Smooth muscle cell of the brain vasculature (primary cell): ENCODE measurements at regions not wholly inside any gene's neighbourhood (a gene's known extent, or its start where the extent isn't known, plus 50 kb on each side); places are given as distances from the start of the nearest gene placed in this dataset.
"Not testable (repeated sequence)": the region's sequence is repeated elsewhere in the genome, so short reads cannot be mapped to it uniquely, and the experiment has no call there.

ENCODE experiments used
- DNase-seq: peaks from one replicate; pipeline ENCODE4 v3.0.0-alpha.2; 2012; ENCODE audit warnings: low read depth, low spot score

- no peak for DNase-seq
These were observed 656.7 kb upstream of the NRG3 start for GRCh38 chr10:81218307-81218706.

- DNase-seq: no peak
These were observed 655.2 kb upstream of the NRG3 start for GRCh38 chr10:81219758-81220157.

DNA sequence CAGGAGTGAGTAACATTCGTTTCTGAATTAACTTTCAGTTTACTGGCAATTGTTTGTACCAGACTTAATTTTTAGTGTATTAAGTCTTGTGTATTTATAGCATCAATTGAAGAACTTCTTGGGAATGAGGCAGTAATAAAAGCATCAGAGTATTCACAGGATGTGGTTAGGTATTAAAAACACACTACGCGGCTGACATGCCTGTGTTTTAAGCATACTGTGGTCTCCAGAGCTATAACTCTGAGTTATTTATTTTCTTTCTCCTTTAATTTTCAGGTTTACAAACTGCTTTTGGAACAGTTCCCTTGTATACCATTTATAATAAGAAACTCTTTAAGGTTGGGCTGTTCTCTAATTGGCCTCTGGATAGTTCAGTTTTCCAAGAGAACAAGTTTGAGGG lies 626.1 kb upstream of the NRG3 start:
- DNase-seq: no peak

DNA sequence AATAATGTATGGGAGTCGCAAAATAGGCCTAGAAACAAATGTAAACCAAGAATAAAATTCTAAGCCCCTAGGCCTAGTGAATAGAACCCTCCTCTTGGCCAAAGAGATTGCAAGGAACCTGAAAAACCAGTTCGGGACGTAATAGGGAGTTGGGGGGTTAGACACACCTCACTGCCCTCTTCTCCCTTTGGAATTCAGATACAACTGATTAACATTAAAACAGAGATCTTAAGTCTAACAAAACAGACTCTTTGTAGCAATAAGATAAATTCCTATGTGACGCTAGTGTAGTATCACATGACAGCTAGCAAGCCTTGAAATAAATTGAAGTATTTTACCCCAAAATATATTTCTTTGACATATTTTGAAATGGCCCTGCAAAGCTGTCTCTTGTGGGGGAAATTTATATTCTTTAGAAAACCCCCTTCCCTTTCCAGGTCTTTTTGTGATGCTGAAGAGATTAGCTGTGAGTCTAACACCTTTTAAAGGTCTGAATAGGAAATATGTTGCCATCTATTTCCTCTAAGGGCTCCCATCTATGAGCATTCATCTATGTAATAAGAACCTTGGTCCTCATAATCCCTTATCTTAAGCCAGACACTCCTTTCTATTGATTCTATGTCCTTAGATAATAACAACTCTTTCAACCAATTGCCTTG lies 623.4 kb upstream of the NRG3 start:
- DNase-seq: no peak

- DNase-seq: not testable (repeated sequence)
These were observed 610.0 kb upstream of the NRG3 start for GRCh38 chr10:81264991-81265390.

DNA sequence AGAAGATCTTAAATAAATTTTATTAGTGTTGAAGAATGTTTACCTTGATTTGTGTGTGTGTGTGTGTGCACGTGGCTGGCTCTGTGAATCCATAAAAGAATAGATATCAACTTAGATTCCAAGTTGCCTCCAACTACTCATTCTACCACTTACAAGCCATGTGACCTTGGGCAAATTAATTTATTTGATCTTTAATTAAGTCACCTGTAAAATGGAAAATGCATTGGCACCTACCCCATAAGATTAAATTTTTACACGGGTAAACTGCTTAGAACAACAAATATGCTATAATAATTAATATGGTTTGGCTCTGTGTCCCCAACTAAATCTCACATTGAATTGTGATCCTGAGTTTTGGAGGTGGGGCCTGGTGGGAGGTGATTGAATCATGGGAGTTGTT lies 604.9 kb upstream of the NRG3 start:
- no peak for DNase-seq

DNA sequence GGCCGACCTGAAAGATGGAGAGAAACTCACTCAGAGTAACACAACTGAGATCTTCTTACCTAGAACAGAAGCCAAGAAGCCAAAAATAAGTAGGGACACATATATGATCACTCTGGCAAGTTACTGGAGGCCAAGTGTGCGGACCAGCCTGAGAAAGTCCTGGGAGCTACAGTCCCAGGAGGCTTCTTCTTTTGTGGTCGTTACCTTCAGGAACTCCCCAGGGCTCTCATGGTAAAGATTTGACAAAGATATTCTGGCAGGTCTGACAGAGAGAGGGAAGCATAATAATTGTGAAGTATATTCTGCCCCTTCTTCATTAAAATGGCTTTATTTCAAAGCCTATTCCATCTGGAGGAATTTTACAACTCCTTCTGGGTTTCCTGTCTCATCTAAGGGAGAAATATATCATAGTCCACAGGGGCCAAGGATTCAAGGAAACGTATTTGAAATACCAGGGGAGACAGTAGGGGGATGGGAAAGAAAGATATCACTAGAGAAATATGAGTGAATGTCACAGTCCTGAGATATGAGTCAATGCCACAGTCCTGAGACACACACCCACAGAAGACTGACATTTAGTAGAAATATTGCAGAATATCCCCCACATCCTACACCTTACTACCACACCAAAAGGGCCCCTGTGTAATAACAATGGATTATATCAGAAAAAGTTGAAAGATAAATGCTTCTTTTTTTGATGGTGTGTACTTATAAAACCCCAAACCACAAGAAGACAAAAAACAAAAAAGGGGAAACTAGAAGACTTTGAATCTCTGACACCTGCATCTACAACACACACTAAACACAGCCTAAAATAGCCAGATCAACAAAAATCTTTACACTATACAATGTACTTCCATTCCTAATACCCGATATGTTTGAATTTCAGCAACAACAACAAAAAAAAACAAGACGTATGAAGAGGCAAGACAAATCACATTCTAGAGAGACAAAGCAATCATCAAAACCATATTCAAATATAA lies 594.2 kb upstream of the NRG3 start:
- no peak for DNase-seq

DNA sequence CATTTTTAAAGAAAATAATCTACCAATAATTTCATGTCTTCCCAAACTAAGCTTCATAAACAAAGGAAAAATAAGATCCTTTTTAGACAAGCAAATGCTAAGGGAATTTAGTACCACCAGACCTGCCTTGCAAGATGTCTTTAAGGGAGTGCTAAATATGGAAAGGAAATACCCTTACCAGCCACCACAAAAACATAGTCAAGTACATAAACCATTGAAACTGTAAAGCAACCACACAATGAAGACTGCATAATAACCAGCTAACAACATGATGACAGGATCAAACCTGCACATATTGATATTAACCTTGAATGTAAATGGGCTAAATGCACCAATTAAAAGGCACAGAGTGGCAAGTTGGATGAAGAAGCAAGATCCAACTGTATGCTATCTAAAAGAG lies 586.5 kb upstream of the NRG3 start:
- no peak for DNase-seq

GRCh38 chr10:81297292-81297691 lies 577.7 kb upstream of the NRG3 start:
- no peak for DNase-seq

DNA sequence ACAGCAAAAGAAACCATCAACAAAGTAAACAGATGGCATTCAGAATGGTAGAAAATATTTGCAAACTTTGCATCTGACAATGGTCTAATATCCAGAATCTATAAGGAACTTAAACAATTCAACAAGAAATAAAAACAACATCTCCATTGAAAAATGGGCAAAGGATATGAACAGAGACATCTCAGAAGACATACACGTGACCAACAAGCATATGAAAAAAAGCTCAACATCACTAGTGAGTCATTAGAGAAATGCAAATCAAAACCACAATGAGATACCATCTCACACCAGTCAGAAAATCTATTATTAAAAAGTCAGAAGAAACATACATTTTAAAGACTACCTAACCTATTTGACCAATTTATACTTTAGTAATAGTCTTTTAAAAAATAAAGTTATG lies 571.3 kb upstream of the NRG3 start:
- DNase-seq: no peak

GRCh38 chr10:81306971-81307782 lies 567.8 kb upstream of the NRG3 start:
- DNase-seq: no peak

DNA sequence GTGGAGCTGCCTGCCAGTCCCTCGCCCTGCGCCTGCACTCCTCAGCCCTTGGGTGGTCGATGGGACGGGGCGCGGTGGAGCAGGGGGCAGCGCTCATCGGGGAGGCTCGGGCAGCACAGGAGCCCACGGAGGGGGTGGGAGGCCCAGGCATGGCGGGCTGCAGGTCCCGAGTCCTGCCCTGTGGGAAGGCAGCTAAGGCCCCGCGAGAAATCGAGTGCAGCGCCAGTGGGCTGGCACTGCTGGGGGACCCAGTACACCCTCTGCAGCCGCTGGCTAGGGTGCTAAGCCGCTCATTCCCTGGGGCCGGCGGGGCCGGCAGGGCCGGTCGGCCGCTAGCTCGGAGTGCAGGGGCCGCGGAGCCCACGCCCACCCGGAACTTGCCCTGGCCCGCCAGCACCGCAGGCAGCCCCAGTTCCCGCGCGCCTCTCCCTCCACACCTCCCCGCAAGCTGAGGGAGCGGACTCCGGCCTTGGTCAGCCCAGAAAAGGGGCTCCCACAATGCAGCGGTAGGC lies 565.9 kb upstream of the NRG3 start:
- DNase-seq: no peak

GRCh38 chr10:81314471-81314870 lies 560.5 kb upstream of the NRG3 start:
- DNase-seq: no peak

DNA sequence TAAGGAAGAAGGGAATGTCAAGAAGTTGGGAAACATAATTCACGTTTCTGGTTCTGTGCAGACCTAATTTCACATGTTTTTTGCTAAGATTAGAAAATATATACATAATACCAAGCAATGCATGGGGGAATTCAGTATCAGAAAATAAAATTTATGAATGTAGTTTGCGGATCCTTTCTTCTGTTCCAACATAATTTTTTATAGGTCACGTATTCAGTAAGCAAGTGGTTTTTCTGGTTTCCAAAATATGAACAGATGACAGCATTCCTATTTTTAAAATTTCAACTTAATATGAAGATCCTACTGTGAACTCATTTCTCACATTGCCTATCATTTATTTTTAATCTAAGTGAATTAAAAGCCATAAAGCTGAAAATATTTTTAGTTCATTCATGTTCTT lies 560.0 kb upstream of the NRG3 start:
- no peak for DNase-seq

- DNase-seq: no peak
These were observed 527.0 kb upstream of the NRG3 start for GRCh38 chr10:81348003-81348402.

DNA sequence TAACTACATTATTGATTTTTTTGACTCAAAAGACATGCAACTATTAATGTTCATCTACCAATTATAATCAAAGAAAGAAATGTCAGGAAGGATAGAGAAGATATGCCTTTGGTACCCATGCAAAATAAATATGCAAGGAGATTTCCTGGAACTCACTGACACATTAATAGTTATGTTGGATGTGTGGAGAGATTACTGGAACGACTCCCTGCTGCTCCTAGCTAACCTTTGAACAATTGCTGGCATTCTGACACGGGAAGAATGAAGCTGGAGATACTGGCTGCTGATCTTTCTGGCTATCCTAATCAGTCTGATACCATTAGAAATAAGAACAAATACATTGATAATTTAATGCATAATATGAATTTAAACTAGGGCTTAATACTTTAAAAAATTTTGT lies 507.9 kb upstream of the NRG3 start:
- DNase-seq: no peak

- DNase-seq: no peak
These were observed 488.2 kb upstream of the NRG3 start for GRCh38 chr10:81386817-81387216.

DNA sequence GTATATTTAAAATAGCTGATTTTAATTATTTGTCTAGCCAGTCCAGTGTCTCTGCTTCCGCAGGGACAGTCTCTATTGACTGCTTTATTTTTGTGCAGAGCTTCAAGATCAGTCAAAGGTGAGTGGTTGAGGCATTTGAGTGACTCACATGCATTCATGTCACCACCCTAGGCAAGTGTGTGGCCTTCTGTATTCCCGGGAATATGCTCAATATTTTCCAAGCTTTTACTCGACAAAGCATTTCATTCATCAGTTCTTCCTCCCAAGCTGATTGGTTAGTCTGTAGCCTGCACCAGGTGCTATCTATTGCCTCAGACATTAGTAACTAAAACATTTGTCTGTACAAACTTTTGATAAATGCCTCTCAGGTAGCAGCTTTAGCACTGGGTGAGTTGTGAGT lies 471.5 kb upstream of the NRG3 start:
- no peak for DNase-seq

DNA sequence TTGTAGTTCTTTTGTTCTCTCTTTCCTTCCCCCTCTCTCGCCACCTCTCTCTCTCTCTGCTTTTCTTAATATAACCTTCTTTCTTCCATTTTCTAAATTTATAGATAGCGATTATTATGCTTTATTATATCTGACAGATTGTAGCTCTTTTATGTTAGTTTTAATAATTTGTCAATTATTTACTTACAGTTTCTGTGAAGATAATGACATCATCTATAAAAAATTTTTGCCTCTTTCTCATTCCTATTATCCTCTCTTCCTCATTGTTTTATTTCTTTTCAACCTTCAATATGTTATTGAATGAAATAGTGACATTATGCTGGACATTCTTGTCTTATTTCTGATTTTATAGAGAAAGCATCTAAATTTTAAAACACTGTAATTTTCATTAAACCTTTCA lies 469.6 kb upstream of the NRG3 start:
- no peak for DNase-seq

DNA sequence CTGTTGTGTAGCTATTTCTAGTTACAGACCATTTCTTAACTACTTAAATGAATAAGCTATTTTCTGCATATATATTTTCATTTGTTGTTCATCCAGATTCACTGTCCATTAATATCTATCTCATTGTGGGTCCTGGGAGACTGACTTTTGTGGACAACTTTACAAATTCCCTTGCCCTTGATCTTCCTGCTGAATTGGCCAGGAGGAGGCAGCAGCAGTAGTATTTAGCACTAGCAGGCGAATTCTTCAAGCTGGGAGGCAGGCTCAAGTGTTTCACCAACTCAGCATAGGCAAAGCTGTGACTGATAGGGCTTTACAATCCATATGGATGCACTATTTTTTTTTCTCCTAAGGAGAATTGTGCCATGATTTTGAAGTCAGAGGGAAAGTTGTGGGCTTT lies 461.0 kb upstream of the NRG3 start:
- DNase-seq: no peak

DNA sequence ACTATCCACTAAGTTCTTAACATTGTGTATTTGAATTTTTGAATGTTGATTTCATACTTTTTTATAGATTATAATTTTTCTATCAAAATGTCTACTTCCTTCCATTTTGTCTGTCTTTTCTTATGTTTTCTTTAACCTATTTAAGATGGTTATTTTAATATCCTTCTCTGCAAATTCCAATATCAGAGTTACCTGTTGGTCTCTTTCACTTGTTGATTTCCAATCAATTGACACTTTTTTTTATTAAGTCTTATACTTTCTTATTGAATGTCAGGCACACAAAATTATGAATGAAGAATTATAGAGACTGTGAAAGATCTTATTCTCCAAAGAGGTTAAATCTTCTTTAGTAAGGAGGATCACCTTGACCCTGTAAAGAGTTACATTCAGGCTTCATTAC lies 448.3 kb upstream of the NRG3 start:
- DNase-seq: no peak
